Loucy (cell line): ENCODE measurements at regions not wholly inside any gene's neighbourhood (a gene's known extent, or its start where the extent isn't known, plus 50 kb on each side); places are given as distances from the start of the nearest gene placed in this dataset.

Experiments
- CTCF ChIP-seq: fragments of 200-600 bp; sonication (generic); conservative IDR thresholded peaks from 2 replicates; pipeline ENCODE4 v1.5.1; 2014; ENCODE audit warnings: mild to moderate bottlenecking, antibody characterized with exemption, low read length
- EZH2phosphoT487 ChIP-seq: fragments of 200-600 bp; IDR thresholded peaks from 2 replicates; pipeline ENCODE4 v1.6.1; 2018; ENCODE audit warnings: antibody characterized with exemption, mild to moderate bottlenecking, moderate library complexity, borderline replicate concordance

- TF ChIP-seq CTCF, result no peak
- TF ChIP-seq EZH2phosphoT487, result no peak
These were observed 77.3 kb upstream of the FERMT1 start for GRCh38 chr20:6200092-6200491.
